GM18499 (cell line): ENCODE measurements at regions not wholly inside any gene's neighbourhood (a gene's known extent, or its start where the extent isn't known, plus 50 kb on each side); places are given as distances from the start of the nearest gene placed in this dataset.
A peak's percentile ranks its signal among the peaks of the same experiment; 100 is the strongest.

Source experiments
- ATAC-seq: cut with Tn5 transposase; IDR thresholded peaks from one replicate; pipeline ENCODE4 v1.9.1; 2021; ENCODE audit warnings: moderate number of reproducible peaks; ENCODE audit not compliant: insufficient read depth, unreplicated experiment

DNA sequence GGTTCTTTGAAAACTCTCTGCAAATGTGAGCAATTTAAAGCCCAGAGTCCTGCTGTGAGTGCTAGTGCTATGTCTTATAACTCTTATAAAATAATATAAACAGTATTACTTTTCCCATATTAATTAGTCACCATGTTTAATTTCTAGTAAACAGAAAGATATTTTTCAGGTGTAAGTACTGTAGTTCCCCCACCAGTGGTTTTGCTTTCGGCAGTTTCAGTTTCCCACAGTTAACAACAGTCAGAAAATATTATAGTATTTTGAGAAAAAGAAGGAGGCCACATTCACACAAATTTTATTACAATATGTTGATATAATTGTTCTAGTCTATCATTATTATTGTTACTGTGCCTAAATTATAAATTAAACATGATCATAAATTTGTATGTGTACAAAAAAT is 800.5 kb downstream of the LRFN5 start:
- no peak for ATAC-seq

DNA sequence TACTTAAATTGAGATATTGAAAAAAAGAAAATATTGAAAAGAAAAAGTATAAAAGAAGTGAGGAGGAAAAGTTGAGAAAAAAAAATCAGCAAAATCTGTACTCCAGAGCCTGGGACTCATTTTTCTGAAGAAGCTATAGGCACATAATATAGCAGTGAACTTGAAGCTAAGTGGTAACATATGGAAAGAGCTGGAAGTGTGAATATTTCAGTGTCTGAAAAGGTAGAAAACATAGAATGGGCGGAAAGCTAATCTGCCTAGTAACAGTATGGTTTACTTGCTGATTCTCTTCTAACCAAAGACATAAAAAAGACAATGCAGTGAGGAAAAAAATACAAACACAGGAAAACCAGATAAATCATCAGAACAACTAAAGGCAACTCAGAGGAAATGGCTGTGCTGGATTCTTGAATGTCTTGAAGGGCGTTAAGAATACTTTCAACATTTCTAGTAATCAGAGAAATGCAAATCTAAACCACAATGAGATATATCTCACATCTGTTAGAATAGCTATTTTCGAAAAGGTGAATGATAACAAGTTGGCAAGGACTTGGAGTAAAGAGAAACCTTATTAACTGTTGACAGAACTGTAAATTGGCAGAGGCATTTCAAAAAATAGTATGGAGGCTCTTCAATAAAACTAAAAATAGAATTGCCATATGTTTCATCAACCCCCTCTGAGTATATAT is 784.6 kb downstream of the LRFN5 start:
- no peak for ATAC-seq

DNA sequence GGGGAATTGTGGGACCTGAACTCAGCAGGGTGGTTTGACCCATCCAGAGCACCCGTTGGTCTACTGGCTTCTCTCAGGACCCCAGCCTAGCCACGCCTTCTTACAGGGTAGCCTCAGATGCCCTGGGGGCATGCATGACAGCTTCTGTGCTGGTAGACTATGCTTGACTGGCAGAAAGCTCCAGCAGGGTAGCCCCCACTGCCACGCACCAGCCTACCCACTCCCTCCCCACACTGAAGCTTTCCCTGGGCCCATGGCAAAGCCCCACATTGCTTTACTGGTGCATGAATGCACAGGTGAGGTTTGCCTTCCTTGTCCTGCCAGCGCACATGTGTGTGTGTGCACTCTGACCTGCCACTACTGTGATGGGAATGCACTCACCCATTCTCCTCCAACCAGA is 772.2 kb downstream of the LRFN5 start:
- no peak for ATAC-seq

DNA sequence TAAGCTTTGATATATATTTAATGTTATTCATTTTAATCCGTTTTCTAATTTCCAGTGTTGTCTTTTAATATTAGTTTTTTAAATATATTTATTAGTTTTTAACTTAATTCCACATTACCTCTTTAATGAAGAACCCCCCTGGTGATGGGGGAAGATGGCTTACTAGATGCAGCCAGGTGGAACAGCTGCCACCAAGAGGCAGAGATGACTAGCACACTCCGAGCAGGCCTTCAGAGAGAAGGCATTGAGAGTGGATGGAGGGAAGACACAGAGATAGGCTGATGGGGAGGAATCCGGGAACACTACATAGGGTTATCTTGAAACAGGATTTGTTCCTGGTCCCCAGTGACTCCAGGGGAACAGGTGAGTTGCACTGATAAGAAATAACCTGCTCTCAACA is 771.6 kb downstream of the LRFN5 start:
- ATAC-seq = no peak

DNA sequence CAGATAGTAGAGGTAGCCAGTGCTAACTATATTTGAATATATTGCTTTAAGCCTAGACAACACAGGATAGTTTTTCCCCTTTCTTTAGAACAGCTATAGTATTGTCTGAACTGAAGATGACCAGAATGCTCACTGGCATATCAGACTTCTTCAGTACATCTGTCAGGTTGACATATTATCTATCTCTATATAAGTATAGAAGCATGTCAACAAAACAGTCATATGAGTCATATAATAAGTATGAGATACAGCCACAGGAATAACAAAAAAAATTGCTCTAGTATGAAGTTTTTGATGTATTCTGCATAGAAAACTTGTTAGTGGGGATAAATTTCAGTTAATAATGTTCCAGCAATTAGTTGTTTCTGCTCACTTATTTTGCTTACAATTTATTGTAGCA is 767.7 kb downstream of the LRFN5 start:
- no peak for ATAC-seq

DNA sequence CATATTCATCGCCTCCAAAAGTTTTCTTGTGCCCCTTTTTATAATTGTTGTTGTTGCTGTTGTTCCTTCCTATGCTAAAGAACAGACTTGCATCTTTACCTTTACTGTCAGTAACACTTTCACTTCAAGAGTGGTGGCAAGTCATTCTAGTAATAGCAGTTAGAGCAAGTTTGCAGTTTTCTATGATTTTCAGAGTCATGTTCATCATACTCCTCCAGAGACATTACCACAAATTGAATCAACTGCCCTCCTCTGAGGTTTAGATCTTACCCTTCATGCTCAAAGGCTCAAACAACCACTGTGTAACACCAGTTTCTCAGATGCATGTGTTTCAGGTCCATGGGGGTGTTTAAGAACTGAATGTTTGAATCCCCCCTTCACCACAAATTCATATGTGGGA is 763.4 kb downstream of the LRFN5 start:
- ATAC-seq = no peak

DNA sequence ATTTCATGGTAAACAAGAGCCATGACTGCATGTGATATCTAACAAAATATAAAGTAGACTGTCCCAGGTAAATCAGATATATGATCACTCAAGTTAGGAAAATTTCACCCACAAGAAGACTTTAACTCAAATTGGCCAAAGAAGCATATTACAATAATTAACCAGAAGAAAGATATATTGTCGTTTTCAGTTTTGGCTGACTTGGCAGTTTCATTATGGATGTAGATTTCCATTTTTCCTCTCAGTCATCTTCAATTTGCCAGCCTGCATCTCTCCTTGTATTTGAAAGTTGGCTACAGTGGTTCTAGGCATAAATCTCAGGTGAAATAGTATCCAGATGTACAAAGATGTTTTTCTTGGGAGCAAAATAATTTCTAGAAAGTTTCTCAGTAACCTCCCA is 761.6 kb downstream of the LRFN5 start:
- ATAC-seq = no peak

DNA sequence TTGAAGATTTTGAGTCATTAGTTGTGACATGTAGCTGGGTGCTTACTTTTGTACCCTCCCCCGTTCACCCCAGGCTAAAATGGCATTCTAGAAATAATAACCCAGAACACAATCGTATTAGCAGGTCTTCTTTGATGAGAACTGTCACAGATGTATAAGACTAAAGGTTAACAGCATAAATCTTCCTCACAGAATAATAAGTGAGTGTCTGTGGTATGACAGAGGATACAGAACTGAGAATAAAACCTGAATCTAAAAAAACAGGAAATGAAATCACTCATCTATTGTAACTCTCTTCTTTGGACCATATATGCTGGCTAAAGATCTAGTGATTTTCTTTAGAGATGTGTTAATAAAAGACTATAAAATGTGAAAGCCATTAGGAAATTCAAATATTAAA is 746.6 kb downstream of the LRFN5 start:
- ATAC-seq = peak; percentile 96

DNA sequence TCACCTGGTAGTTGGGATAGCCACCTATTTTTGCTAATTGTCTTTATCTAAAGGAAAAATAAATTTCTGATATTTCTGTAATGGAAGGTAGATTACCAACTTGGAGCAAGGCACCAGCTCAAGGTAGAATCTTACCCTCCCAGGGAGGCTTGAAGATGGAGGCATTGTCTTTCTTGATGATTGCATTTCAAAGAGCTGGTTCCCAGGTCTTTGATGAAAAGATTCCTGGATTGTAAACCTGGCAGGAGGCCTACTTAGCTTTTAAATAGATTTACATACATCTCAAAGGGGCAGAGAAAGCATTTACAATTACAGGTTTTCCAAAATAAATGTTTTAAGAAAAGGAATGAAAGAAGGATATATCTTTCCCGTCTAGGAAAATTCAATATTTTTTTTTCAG is 729.2 kb downstream of the LRFN5 start:
- ATAC-seq = no peak

DNA sequence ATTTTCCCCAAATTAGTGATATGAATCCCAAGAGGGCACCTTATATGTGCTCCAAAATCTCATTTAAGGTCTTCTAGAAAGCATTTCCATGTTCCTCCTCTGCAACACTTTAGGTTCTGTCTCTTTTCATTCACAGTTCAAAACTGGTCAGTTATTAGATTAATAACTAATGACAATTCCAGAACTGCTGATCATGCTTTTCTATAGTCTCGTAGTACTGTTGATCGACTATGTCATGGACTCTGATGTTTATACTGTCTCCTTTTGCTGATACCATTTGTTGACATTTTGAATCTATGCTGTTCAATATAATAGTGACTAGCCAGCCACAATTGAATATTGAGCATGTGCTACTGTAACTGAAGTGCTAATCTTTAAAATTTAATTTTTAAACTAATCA is 728.3 kb downstream of the LRFN5 start:
- ATAC-seq = no peak

DNA sequence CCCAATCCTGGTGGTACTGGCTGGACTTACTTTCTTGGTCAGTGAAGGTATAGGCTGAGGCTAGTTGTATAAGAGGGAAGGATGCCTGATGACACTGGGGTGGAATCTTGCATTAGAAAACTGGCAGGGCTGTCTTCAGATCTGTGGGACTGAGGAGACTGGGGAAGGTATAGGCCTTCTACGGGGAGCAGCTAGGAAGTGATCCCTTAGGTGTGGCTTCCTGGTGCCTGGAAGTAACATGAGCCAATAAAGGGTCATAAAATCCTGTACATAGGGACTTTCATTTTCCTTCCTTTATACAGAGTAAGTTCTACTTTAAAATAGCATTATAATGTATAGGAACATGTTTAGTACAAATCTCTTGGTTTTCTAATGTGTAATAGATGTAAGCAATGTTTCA is 716.8 kb downstream of the LRFN5 start:
- ATAC-seq = no peak

DNA sequence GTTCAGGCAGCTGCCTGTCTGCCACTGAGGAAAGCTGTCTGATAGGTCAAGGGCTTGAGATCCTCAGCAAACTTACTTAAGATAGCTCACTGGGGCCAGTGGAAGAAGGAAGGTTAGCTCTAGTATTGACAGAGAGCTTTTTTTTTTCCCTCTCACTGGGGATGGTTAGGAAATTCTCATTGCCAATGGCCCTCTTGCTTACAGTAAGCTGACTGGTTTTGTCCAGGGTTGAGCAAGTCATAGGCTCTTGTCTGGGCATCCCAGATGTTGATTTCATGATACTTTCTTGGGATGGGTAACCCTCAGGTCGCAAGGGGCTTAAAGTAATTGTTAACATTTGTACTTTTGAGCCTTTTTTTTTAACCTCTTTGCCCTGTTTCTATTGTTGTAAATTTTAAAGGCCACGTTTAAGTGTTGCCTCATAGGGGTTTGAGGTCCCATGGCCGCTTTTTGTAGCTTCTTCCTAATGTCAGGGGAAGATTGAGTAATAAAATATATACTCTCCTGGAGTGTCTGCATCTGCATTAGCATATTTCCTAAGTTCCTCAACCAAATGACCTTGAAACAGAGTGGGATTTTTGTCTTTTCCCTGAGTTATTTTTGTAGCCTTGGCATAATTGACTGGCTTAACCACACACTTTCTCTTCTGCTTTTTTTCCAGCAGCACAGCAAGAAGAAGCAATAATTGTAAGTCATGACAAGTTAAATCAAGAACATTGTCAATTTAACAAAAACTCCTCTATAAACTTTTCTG is 716.0 kb downstream of the LRFN5 start:
- no peak for ATAC-seq

DNA sequence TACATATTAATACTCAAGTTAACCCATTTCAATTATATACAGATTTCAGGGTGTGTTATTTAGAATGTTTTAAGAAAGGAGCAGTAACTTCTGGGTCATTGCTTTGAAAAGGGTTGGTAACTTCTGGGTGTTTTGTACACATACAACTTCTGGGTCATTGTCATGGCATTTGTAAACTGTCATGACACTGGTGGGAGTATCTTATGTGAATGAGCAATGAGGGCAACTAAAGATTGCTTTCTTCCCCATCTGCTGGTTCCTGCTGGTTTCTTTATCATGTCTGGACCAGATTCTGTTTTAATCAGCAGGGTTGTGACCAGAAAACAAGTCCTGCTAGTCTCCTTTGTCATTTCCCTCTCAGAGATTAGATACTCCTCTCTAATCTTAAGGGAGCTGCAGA is 713.3 kb downstream of the LRFN5 start:
- no peak for ATAC-seq

DNA sequence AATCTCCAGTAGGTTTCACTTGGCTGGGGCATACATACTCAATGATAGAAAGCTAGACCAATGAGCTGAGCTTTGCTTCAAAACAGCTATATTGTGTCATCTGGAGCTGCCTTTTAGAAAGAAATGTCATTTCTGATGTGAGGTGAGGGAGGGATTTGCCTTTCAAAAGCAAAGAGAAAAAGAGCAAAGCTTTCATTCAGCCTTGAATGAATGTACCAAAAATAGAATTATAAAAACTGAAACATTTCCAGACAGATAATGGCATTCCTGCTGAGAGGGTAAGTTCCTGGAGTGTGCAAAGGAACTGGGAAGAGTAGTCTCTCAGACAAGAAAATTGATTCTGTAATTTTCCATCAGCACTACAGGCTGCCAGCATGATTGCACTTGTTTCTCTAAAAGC is 710.0 kb downstream of the LRFN5 start:
- ATAC-seq = no peak

DNA sequence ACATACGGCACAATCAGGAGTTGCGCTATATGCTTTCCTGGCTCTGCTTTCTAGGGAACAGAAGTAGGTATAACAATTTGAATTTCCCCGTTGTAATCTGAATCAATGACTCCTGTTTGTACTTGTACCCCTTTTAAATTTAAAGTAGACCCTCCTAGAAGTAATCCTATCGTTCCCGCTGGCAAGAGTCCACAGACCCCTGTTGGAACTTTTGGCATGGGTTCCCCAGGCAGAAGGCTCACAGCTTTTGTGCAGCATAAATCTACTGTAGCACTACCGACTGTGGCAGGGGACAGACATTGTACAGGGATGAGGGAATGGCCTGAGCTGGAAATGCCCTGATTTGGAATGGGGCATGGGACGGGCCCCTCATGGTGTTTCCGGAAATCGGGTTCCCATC is 705.2 kb downstream of the LRFN5 start:
- no peak for ATAC-seq

DNA sequence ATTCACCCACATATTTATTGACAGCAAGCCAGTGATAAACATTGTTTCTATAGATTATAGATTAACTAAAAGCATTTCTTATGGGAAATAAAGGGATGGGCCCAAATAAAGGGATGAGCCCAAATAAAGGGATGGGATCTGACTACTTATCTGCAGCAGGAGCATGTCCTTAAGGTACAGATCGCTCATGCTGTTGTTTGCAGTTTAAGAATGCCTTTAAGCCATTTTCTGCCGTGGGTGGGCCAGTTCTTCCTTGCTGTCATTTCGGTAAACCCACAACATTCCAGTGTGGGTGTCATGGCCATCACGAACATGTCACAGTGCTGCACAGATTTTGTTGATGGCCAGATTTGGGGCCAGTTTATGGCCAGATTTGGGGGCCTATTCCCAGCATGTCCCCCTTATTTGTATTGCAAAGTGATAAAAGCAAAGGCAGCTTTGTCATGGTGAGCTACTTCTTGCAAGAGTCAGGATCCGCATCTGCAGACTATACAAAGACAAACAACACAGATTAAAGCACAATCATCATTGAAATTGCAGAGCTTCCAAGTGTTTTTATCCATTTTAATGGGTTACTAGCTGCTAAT is 700.7 kb downstream of the LRFN5 start:
- no peak for ATAC-seq

DNA sequence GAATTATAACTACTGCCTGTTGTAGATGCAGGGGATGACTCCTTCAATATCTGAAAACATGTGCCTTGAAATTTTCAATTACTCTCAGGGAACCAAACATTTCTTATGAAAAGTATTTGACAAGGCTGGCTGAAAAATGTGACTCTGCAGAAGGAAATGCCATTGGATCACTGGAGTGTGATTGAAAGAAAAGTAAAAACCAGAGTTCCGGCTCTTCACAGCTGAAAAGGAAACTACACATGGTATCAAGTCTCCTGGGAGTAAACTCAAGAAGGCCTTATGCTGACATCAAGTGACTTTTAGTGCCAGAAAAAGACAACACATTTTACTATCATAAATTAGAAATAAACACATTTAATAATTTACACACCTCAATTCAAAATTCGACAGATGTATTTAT is 693.0 kb downstream of the LRFN5 start:
- ATAC-seq = peak; percentile 97

DNA sequence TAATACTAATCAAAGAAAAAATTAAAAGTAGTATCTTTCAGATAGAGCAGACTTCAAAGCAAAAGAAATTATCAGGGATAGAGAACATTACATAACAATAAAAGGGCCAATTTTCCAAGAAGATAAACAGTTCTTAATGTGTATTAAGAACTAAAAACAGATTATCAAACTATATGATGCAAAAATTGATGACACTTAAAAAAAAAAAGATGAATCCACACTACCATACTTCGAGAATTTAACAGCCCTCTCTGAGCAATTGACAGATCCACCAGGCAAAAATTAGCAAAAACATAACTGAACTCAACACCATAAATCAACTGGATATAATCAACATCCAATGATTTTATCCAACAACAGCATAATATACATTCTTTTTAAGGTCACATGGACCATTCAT is 686.5 kb downstream of the LRFN5 start:
- no peak for ATAC-seq

DNA sequence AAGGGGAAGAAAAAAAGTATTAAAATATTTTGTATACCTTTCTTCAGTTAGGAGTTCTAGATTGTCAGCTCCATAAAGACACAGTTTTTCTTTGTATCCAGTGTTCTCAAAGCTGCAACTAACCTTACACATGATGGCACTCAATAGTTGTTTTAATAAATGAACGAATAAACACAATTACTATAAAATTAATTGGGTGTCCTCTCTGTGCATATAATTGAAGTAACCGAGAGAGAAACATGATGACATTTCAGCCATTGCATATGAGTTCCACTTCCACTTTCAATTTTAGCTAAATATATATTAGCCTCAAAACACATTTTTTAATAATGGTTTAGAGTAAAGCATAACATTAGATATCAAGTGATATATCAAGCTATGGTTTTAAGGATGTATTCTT is 671.2 kb downstream of the LRFN5 start:
- ATAC-seq = no peak

DNA sequence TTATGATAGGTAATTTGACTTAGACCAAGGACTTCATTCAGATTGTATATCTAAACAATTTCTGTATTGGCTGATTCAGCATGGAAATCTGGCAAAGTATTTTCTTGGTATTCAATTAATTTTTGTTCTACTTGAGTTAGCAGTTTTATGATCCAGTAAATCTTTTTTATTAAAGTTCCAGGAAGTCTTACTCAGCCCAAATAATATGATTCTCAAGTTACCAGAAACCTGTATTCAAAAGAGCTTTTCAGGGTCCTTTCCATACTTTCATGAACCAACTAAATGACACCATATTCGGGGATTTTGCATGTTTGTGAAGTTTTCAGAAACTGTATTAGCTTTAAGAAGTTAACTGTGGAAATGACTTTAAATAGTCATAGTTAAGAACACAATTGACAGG is 662.6 kb downstream of the LRFN5 start:
- no peak for ATAC-seq

DNA sequence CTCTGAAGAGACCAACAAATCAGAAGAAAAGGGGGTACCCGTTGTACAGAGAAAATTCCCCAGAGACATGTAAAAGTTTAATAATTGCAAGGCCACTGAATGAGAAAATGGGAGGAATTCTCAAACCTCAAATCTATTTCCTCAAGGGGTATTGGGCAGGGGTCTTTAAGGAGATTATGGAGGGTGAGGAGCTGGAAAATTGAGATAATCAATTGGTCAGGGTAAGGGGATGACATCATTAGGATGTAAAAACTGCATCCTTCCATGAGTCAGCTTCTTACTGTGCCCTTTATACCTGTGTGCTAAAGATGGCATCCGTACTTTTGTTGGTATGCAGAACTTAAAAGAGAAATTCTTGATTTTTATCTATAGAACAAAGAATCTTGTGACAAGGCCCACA is 641.5 kb downstream of the LRFN5 start:
- no peak for ATAC-seq

DNA sequence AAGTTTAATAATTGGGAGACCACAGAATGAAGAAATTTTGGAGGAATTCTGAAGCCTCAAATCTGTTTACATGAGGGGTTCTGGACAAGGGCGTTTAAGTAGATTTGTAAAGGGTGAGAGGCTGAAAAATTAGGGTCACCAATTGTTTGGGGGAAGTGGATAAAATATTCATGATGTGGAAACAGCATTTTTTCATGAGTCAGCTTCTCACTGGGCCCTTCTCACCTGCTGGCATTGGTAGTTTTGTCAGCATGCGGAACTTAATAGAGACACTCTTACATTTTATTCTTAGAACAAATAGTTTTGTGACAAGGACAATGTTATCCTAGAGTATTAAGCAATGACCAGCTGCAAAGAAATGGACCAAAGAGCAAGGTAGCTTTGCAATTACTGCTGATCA is 634.4 kb downstream of the LRFN5 start:
- no peak for ATAC-seq
